H1 (cell line): ENCODE measurements at regions not wholly inside any gene's neighbourhood (a gene's known extent, or its start where the extent isn't known, plus 50 kb on each side); places are given as distances from the start of the nearest gene placed in this dataset.

Experiments used
- CTCF ChIA-PET: fragments of 300-600 bp; sonication (Branson Sonifier 250); formaldehyde crosslinking; loops from one replicate; lab custom pipeline; 2021; ENCODE audit not compliant: partially characterized antibody; lab: Charles Lee
- POLR2A ChIA-PET: fragments of 300-600 bp; sonication (Branson Sonifier 250); formaldehyde crosslinking; loops from one replicate; lab custom pipeline; 2021; ENCODE audit warnings: inconsistent platforms; ENCODE audit not compliant: partially characterized antibody; lab: Charles Lee
- DNase-seq, 2 experiments: peaks; one replicate each; pipeline versions ENCODE4 v3.0.0 to v3.0.0-alpha.2; 2010 to 2022; ENCODE audit warnings: low spot score in 2 of 2, low read depth in 1 of 2, mixed read lengths in 1 of 2
- FAIRE-seq: peaks from 2 replicates; lab custom pipeline; 2011; peaks lifted over from hg19 to GRCh38; lab: Jason Lieb, UNC
- H2AFZ ChIP-seq: 2 replicates; pipeline ENCODE4 v1.8.1; 2012; ENCODE audit warnings: low read length, inconsistent platforms
- H2AK5ac ChIP-seq: 2 replicates; pipeline ENCODE4 v1.6.1; 2013; ENCODE audit warnings: low read depth, low read length
- H2BK120ac ChIP-seq: replicated peaks from 2 replicates; pipeline ENCODE3; 2013; ENCODE audit warnings: low read depth, low read length, inconsistent platforms
- H2BK12ac ChIP-seq: 2 replicates; pipeline ENCODE4 v1.6.1; 2013; ENCODE audit warnings: low read depth, low read length
- H2BK15ac ChIP-seq: 2 replicates; pipeline ENCODE4 v1.6.1; 2013; ENCODE audit warnings: low read length
- H2BK20ac ChIP-seq: 2 replicates; pipeline ENCODE4 v1.6.1; 2013; ENCODE audit warnings: low read length
- H2BK5ac ChIP-seq: 2 replicates; pipeline ENCODE4 v1.6.1; 2013; ENCODE audit warnings: low read depth, low read length
- H3K14ac ChIP-seq: 2 replicates; pipeline ENCODE4 v1.6.1; 2013; ENCODE audit warnings: inconsistent platforms; ENCODE audit not compliant: insufficient read length
- H3K18ac ChIP-seq: 2 replicates; pipeline ENCODE4 v1.6.1; 2013; ENCODE audit warnings: low read length; ENCODE audit errors: extremely low read depth
- H3K23ac ChIP-seq: 2 replicates; pipeline ENCODE4 v1.6.1; 2013; ENCODE audit warnings: inconsistent platforms; ENCODE audit not compliant: insufficient read length
- H3K23me2 ChIP-seq: 2 replicates; pipeline ENCODE4 v1.6.1; 2013; ENCODE audit warnings: low read depth, low read length
- H3K27ac ChIP-seq: 2 replicates; pipeline ENCODE4 v1.6.1; 2011; ENCODE audit warnings: low read depth, low read length, inconsistent platforms
- H3K27me3 ChIP-seq, 4 experiments: replicated peaks in 1 of 4; 1 replicate in 1 of 4; 2 replicates in 3 of 4; pipeline versions ENCODE4 v1.6.1 to v1.8.1; 2011 to 2013; ENCODE audit warnings: low read length in 3 of 4, mild to moderate bottlenecking in 3 of 4, inconsistent platforms in 2 of 4, mixed read lengths in 2 of 4, moderate library complexity in 1 of 4; ENCODE audit not compliant: control insufficient read depth in 3 of 4, insufficient read depth in 3 of 4; ENCODE audit errors: extremely low read depth in 1 of 4
- H3K36me3 ChIP-seq, 4 experiments: 2 replicates each; pipeline versions ENCODE4 v1.6.1 to v1.8.1; 2011 to 2013; ENCODE audit warnings: mild to moderate bottlenecking in 4 of 4, low read length in 3 of 4, moderate library complexity in 2 of 4, control low read depth in 1 of 4, inconsistent platforms in 1 of 4; ENCODE audit not compliant: insufficient read depth in 4 of 4, control insufficient read depth in 2 of 4
- H3K4ac ChIP-seq: replicated peaks from 2 replicates; pipeline ENCODE3; 2013; ENCODE audit warnings: low read length, low read depth, mixed read lengths, inconsistent platforms; ENCODE audit not compliant: insufficient read length
- H3K4me1 ChIP-seq, 4 experiments: replicated peaks in 1 of 4; 1 replicate in 1 of 4; 2 replicates in 3 of 4; pipeline versions ENCODE4 v1.6.1 to v1.8.1; 2011 to 2013; ENCODE audit warnings: low read length in 3 of 4, inconsistent platforms in 2 of 4, mixed read lengths in 1 of 4; ENCODE audit not compliant: insufficient read depth in 4 of 4, control insufficient read depth in 3 of 4
- H3K4me2 ChIP-seq, 2 experiments: 2 replicates each; pipeline versions ENCODE4 v1.6.1 to v1.8.1; 2011 to 2013; ENCODE audit warnings: low read depth in 2 of 2, low read length in 2 of 2, control low read depth in 1 of 2, inconsistent platforms in 1 of 2, mild to moderate bottlenecking in 1 of 2; ENCODE audit not compliant: insufficient read depth in 1 of 2
- H3K4me3 ChIP-seq, 4 experiments: fragments of 200-600, 300-600 bp in 1 of 4; sonication (generic), shearing (Covaris generic), sonication (Bioruptor Twin) in 1 of 4; 2 replicates each; pipeline versions ENCODE4 v1.5.1 to v1.8.1; 2011 to 2016; ENCODE audit warnings: low read length in 4 of 4, low read depth in 3 of 4, control low read depth in 2 of 4, inconsistent platforms in 2 of 4, mild to moderate bottlenecking in 2 of 4, mixed read lengths in 1 of 4, moderate library complexity in 1 of 4; ENCODE audit not compliant: insufficient read depth in 2 of 4; ENCODE audit errors: extremely low read depth in 1 of 4
- H3K56ac ChIP-seq: replicated peaks from 2 replicates; pipeline ENCODE3; 2013; ENCODE audit warnings: low read depth, mild to moderate bottlenecking, mixed read lengths, low read length, inconsistent platforms; ENCODE audit not compliant: insufficient read length
- H3K79me1 ChIP-seq: 2 replicates; pipeline ENCODE4 v1.6.1; 2013; ENCODE audit warnings: low read depth, low read length, control low read depth
- H3K79me2 ChIP-seq, 2 experiments: 2 replicates each; pipeline versions ENCODE4 v1.6.1 to v1.8.1; 2012 to 2013; ENCODE audit warnings: low read length in 2 of 2, mild to moderate bottlenecking in 2 of 2, inconsistent platforms in 1 of 2; ENCODE audit not compliant: insufficient read depth in 2 of 2, control insufficient read depth in 1 of 2
- H3K9ac ChIP-seq, 4 experiments: replicated peaks in 1 of 4; 1 replicate in 1 of 4; 2 replicates in 3 of 4; pipeline versions ENCODE4 v1.6.1 to v1.8.1; 2011 to 2013; ENCODE audit warnings: low read depth in 3 of 4, low read length in 3 of 4, control low read depth in 2 of 4, mild to moderate bottlenecking in 2 of 4, moderate library complexity in 2 of 4, inconsistent platforms in 1 of 4; ENCODE audit errors: extremely low read depth in 1 of 4
- H3K9me3 ChIP-seq, 2 experiments: 2 replicates each; pipeline versions ENCODE4 v1.6.1 to v1.8.1; 2012 to 2013; ENCODE audit warnings: mild to moderate bottlenecking in 2 of 2, moderate library complexity in 2 of 2, control low read depth in 1 of 2, inconsistent platforms in 1 of 2, low read depth in 1 of 2, low read length in 1 of 2, mixed read lengths in 1 of 2; ENCODE audit not compliant: insufficient read depth in 2 of 2
- H4K20me1 ChIP-seq, 2 experiments: replicated peaks in 1 of 2; 2 replicates each; pipeline versions ENCODE3 to v1.8.1; 2011 to 2013; ENCODE audit warnings: inconsistent platforms in 2 of 2, low read length in 2 of 2, mild to moderate bottlenecking in 1 of 2; ENCODE audit not compliant: insufficient read depth in 2 of 2, control insufficient read depth in 1 of 2
- H4K5ac ChIP-seq: 2 replicates; pipeline ENCODE4 v1.6.1; 2013; ENCODE audit warnings: low read length, low read depth, mixed read lengths, inconsistent platforms; ENCODE audit not compliant: insufficient read length
- H4K8ac ChIP-seq: 2 replicates; pipeline ENCODE4 v1.8.0; 2013; ENCODE audit warnings: mild to moderate bottlenecking, moderate library complexity, low read length, inconsistent platforms; ENCODE audit not compliant: insufficient read depth; ENCODE audit errors: extremely low read depth
- H4K91ac ChIP-seq: replicated peaks from 2 replicates; pipeline ENCODE3; 2013; ENCODE audit warnings: low read length, mixed read lengths, inconsistent platforms; ENCODE audit not compliant: insufficient read length
- JUN ChIP-seq: IDR thresholded peaks from 2 replicates; pipeline ENCODE4 v1.6.1; 2011; ENCODE audit warnings: low read depth, mild to moderate bottlenecking, improper control_type of control experiment, low read length
- RXRA ChIP-seq: IDR thresholded peaks from 2 replicates; pipeline ENCODE4 v1.6.1; 2011; ENCODE audit warnings: low read depth, mild to moderate bottlenecking, low read length, moderate library complexity; ENCODE audit not compliant: insufficient read depth
- WGBS, 2 experiments: shearing (Covaris generic) in 1 of 2; methylation state at CpG; one replicate each; pipeline versions ENCODE4 v1.1.6 to v1.1.7; 2013 to 2015; ENCODE audit warnings: low lambda C conversion rate in 2 of 2, mixed read lengths in 2 of 2, inconsistent platforms in 1 of 2, low coverage in 1 of 2, missing lambda C conversion rate in 1 of 2; ENCODE audit not compliant: insufficient replicate concordance in 2 of 2, insufficient coverage in 1 of 2, insufficient read length in 1 of 2; ENCODE audit errors: extremely low coverage in 1 of 2, missing lambda C conversion rate in 1 of 2; 5-methylcytosine and 5-hydroxymethylcytosine counted together

- H4K91ac ChIP-seq: no peak overlapping the region
- H3K4me3 ChIP-seq: no peak overlapping the region
- H3K36me3 ChIP-seq: no peaks in the 10 kb centered on the region
- no peak overlapping the region for H3K9ac ChIP-seq
- no peaks in the 10 kb centered on the region for H3K79me2 ChIP-seq
- no peak overlapping the region for H3K56ac ChIP-seq
- CTCF ChIA-PET: no interaction called here
- H3K14ac ChIP-seq: no peak overlapping the region
- H4K5ac ChIP-seq: no peak overlapping the region
- no peaks in the 10 kb centered on the region for H3K4me1 ChIP-seq
- FAIRE-seq (no peak), DNase-seq (no peak)
- H3K18ac ChIP-seq: no peak overlapping the region
- H3K27me3 ChIP-seq: no peaks in the 10 kb centered on the region
- no peaks in the 10 kb centered on the region for H4K20me1 ChIP-seq
- H3K79me1 ChIP-seq: no peaks in the 10 kb centered on the region
- no peak overlapping the region for H2BK120ac ChIP-seq
- no peak overlapping the region for H2AK5ac ChIP-seq
- no peak overlapping the region for H2BK15ac ChIP-seq
- POLR2A ChIA-PET: no interaction called here
- WGBS, 2 experiments: 91% methylated on average over 2 of the region's 2 CpGs; no CpG with 5 or more reads in 1 of the 2 experiments
- H2AFZ ChIP-seq: no peak overlapping the region
- TF ChIP-seq JUN (no peak), RXRA (no peak)
- no peak overlapping the region for H3K27ac ChIP-seq
- H3K23ac ChIP-seq: no peak overlapping the region
- no peak overlapping the region for H2BK5ac ChIP-seq
- H2BK20ac ChIP-seq: no peak overlapping the region
- no peak overlapping the region for H4K8ac ChIP-seq
- H3K4me2 ChIP-seq: no peak overlapping the region
- H2BK12ac ChIP-seq: no peak overlapping the region
- H3K4ac ChIP-seq: no peak overlapping the region
- no peaks in the 10 kb centered on the region for H3K9me3 ChIP-seq
- no peaks in the 10 kb centered on the region for H3K23me2 ChIP-seq
Measured at GRCh38 chr21:16418226-16418625, 688.4 kb downstream of the USP25 start.
